Inflammatory macrophage treated with lipopolysaccharide for 4 hours (primary cell): ENCODE measurements at regions not wholly inside any gene's neighbourhood (a gene's known extent, or its start where the extent isn't known, plus 50 kb on each side); places are given as distances from the start of the nearest gene placed in this dataset.
"Not testable (repeated sequence)": the region's sequence is repeated elsewhere in the genome, so short reads cannot be mapped to it uniquely, and the experiment has no call there.

Experiments used
- DNase-seq: peaks from one replicate; pipeline ENCODE4 v3.0.0-alpha.2; 2020

DNA sequence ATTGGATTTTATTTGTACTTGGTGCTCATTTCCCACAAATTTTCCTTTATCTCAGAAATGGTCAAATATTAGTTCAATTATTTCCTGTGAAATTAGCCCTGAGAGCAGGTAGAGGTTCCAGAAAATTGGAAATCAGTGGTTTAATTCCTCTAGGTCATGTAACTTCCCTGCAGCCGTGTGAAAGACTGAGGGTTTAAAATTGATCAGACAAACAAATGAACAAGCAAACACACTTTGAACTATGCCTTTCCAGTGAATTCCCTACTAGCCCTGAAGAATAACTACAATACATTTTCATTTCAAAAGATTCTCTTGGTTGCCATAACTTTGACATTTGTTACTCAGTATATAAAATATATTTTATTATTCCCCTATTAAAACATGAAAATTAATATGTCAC, 1116.7 kb downstream of the REEP3 start:
- DNase-seq, result no peak

DNA sequence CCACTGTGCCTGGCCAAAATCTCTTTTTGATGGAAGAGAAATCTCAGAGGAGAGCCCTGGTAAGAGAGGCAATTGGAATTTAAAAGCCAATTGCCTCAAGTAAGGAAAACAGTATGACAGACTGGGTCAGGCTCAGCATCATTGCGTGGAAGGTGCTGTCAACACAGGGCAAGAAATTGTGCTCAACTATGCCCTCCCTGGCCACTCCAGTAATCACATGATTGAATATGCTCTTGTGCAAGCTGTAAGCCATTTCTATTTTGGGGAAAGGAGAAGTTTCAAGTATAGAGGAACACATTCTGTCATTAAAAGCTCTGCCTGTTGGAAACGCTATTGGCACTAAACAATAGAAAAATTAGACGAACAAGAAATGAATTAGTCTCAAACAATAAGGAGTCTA, 1127.7 kb downstream of the REEP3 start:
- peak; percentile 70 for DNase-seq

DNA sequence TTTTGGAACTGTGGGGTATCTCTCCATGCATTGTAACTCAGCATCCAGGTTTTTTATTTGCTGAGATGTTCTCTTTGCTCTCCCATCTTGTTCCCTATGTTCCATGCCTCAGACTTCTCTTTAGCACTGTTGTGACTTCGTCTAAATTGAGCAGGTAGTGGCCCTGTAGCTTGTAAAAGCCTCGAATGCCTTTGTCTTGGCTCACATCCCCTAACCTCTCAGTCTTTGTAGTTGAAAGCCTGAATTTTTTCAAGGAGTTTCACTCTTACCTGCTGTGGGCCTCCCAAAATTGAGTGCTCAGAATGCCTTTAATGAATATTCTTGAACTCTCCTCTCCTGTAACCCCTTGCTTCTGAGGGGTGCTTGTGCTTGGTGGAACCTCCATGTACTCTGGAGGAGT, 1137.3 kb downstream of the REEP3 start:
- no peak for DNase-seq

DNA sequence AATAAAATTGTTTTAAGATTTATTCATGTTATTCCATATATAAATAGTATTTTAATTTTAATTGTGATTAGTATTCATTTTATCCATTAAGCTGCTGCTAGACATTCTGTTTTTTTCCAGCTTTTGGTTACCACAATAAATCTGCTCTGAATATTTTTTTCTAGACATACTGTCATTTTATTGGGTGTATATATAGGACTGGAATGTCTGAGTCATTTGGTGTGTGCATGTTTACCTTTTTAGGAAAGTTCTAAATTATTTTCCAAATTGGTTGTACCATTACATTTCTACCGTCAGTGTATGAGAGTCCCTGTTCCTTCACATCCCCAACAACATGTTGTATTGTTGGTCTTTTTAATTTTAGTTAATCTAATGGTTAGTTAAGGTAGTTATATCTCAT, 1138.1 kb downstream of the REEP3 start:
- DNase-seq, result no peak

DNA sequence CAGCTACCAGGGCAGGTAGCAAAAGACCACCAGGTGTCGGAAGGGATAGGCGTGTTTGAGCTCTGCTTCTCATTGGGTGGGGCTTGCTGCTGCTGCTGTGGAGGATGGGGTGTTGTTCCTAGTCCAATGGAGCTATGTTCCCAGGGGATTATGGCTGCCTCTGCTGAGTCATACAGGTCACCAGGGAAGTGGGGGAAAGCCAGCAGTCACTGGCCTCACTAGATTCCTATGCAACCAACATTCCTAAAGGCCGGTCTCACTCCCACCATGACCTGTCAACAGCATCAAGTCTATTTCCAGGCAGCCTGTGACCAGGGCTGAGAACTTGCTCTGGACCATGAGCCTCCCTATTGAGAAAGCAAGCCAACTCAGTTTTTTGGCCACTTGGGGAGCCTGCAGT, 1160.8 kb downstream of the REEP3 start:
- no peak for DNase-seq

DNA sequence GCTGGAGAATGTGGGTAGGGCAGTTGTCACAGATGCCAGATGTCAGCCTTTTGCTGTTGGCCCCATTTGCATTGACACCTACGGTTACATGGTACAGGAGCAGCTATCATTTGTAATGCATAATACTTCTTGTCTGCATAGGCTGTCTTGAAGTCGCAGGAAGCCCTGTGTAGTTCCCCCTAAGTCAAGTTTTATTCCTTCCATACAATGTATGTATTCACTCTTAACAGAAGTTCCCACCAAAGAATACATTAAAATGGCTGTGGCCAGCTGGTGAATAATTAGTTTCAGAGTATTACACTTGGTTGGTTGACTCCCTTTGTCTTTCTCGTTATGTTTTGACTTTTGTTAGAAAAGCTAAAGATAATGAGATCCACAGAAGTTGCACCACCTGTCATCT, 1169.0 kb downstream of the REEP3 start:
- no peak for DNase-seq

DNA sequence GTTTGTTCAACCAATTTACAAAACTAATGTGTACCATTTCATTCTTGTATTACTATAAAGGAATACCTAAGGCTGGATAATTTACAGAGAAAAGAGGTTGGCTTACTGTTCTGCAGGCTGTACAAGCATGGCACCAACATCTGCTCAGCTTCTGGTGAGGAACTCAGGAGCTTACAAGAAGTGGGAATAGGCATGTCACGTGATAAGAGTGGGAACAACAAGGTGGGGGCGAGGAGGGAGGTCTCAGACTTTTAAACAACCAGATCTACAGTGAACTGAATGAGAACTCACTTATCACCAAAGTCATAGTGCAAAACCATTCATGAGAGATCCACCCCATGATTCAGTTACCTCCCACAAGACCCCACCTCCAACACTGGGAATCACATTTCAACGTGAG, 1178.0 kb downstream of the REEP3 start:
- no peak for DNase-seq

DNA sequence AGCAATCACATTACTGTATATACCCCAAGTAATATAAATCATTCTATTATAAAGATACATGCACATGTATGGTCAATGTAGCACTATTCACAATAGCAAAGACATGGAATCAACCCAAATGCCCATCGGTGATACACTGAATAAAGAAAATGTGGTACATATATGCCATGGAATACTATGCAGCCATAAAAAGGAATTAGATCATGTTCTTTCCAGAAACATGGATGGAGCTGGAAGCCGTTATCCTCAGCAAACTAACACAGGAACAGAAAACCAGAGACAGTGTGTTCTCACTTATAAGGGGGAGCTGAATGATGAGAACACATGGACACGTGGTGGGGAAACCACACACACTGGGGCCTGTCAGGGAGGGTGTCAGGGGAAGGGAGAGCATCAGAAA, 1180.9 kb downstream of the REEP3 start:
- DNase-seq, result not testable (repeated sequence)

DNA sequence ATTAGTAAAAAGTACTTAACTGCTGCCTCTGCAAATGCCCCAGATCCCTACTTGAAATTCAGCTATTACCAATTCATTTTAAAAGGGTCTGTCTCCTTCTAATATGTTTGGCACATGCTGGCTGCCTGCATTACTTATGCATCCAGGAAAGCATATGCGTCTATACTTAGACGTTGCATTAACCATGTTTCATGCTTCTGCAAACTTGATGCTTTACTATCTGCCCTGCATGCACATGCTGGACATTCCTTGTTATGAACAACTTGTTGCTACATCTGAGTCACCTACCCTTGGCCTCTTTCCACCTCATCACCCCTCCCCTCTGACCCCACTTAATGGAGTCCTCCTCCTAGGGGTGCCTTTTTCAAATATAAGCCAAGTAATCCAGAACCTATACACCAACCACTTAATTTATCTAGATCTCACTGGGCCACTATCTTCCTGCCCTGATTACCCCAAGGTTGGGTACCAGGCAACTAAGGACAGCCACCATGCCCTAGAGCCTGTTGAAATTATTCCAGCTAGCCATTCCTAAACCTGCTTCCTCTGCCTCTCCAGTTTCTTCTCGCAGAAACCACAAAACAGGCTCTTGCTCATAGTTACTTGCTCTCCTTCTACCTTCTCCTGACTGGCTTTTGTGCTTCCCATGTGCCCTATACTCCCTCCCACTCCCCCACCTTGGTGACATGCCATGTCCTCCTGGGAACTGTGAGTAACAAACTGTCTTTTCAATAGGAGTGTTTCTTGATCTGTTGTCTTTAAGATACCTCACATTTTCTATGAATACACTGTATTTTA, 1187.9 kb downstream of the REEP3 start:
- no peak for DNase-seq

DNA sequence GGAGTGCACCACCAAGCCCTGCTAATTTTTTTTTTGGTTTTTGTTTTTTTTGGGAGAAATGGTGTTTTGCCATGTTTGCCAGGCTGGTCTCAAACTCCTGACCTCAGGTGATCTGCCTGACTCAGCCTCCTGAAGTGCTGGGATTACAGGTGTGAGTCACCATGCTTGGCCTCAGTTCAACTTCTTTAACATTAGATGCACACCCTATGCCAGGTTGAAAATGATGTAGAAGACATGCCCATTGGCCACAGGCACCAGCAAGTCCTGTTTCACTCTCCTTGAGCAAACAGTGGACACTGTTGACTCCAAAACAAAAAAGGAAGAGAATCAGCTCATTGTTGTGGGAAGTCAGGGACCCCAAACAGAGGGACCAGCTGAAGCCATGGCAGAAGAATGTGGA, 1205.3 kb downstream of the REEP3 start:
- no peak for DNase-seq

DNA sequence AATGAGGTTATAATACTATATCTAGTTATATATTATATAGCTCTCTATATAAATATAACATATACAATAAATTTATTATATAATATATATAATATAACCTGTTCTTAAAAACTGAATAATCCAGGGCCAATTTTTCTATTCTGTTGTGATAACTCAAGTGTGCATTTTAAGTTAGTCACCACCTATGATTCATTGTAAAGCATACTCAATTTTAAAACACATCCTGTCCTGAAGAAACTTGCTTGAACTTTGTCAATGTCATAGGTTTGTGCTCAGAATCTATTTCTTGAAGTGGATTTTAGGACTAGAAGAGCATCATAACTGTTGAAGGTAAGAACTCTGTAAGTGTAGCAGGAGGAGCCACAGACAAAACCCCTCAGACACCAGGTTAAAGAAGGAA, 1209.8 kb downstream of the REEP3 start:
- DNase-seq, result no peak

DNA sequence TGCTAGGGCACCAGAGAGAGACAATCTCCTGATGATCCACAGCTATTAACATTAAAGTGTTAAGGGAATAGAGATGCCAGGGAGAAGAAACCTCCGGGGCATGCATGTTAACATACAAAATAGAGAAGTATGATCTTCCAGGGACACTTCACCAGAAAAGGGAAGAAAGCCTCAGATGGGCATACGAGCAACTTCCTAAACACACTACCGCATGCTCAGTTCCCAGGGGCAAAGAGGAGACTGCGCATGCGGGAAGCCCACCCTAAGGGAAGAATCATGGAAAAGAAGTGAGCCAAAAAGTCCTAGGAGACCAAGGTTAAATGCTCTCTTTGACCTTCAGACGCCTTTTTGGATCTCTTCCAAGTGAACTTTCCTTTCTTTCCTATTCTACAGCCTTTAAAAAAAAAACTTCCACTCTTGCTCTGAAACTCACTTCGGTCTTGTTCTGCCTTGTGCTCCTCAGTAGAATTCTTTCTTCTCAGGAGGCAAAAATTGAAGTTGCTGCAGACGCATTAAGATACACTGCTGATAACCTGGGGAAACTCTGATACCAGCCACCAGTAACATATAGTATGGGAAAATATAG, 1211.3 kb downstream of the REEP3 start:
- DNase-seq, result no peak

DNA sequence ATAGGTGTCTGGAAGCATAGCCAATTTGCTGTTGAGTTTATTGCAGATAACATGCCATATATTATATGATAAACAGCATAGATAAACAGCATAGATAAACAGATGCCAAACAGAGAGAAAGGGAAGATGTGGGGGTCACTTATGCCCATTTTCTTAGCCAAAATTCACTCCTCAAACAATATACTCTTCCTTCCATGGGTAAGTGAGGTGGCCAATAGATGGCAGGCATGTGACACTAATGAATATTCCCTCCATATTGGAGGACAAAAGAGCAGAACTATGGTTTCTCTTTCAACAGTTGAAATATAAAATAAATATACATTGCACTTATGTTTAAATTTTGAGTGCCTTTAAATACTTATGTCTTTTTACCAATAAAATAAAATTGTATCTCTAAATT, 1212.8 kb downstream of the REEP3 start:
- DNase-seq, result no peak

DNA sequence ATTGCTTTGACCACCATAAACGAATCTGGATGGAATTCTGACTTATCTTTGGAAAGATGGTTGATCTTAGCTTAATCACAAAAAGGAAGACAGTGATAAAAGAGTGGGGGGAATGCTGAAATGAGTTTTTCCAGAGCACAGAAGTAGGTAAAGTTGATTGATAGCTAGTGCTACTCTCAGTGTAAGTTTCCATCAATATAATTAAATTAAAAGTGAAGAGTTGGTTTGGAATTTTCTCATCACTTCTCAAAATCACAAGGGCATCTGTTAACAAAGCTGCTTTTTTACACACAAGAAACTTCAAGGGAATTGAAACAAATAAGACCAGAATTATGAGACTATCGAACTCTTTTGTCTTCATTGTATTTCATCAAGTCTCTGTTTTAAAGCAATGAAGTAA, 1217.3 kb downstream of the REEP3 start:
- DNase-seq, result no peak

DNA sequence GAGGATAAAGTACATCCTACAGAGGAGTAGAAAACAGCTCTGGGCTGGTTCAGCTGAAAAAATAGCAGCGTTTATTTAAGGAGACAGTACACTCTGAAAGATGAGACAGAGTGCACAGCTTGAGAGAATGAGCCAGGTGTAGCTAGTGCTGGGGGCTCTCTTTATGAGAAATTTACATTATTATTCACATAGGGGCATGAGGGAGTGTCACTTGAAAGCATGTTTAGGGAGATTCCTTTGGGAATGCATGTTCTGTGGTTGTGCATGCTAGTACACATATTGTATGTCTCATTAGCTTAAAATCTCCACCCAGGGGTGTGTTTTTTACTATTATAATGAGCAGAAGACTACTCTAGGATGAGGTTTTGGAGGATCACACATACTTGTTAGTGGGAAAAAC, 1224.4 kb downstream of the REEP3 start:
- no peak for DNase-seq

DNA sequence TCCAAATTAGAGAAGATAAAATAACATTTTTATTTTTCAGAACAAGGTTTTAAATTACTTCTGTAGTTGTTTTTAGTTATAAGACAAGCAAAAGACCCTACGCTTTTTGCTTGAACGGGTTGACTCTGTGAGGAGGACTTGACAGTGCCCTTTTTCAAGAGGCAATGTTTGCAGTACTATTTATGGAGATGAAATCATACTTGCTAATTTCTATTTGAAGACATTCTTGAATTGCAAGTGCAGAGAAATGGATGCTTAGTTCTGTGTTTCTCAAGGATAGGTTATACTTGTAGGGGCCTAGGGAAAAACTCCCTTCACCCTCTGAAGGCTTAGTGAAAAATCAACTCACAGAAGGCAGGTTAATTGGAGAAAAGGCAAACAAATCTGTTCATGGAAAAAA, 1229.5 kb downstream of the REEP3 start:
- DNase-seq, result no peak

DNA sequence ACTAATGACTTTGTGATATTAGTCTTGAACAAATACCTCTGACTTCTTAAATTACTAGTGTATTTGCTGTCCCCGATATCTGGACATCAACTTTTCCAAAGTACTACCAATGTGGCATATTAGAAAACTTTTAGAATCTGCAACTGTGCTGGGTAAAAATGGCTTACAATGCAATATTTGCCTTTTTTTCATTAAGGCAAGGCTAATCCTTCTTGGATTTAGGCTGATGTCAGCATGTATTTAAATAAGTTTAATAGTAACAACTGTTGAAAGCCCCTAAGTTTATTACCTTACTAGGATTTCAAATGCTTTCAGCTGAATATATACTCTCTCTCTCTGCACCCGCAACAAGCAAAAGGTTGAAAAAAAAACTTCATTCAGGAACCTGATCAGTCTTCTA, 1232.3 kb downstream of the REEP3 start:
- DNase-seq, result no peak

DNA sequence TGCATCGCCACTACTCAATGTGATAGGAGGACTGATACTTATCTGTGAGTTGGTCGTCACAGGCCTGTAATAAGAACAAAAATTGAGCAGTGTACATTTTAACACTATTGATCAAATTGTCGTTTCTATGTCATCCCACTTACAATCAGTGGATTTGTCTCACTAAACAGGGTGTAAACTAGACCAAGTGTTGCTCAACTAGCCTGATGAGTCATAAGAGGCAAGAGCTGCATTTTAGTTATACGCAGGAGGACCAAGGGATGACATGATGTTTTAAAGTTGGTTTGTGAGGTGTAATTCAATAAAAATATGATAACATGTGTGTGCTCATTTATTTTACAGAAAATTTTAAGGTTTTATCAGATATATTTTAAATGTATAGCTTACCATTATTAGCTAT, 1239.2 kb downstream of the REEP3 start:
- peak; percentile 1 for DNase-seq

DNA sequence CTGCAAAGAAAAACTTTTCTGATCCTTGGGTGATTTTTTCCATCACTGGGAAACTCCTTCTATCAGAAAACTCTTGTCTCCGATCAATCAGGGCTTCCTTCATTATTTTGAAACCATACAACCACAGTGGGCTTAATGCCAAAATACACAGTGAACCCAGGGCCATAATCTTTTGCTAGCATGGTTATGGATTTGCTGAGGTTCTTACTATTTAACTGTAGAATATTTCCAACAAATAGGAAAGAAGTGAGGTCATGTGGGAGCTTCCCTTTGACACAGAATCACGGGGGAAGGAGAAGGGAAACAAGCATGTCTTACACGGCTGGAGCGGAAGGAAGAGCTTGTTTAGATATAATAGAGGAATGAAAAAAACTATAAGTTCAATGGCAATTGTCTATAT, 1241.7 kb downstream of the REEP3 start:
- no peak for DNase-seq

DNA sequence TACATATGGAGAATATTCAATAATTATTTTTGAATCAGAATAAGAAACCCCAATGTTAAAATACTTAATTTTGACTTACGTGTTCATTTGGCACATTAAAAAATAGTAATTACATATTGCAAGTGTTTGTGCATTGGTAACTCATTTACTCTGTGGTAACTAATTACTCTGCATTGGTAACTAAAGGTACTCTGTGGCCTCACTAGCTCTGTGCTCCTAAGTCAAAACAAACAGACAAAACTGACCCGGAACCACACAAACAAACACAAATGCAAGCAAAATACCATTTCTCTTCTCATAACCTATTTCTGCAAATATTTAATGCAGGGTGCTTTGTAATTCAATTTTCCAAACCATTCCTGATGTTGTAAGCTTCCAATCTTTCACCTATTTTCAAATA, 1244.3 kb downstream of the REEP3 start:
- no peak for DNase-seq

DNA sequence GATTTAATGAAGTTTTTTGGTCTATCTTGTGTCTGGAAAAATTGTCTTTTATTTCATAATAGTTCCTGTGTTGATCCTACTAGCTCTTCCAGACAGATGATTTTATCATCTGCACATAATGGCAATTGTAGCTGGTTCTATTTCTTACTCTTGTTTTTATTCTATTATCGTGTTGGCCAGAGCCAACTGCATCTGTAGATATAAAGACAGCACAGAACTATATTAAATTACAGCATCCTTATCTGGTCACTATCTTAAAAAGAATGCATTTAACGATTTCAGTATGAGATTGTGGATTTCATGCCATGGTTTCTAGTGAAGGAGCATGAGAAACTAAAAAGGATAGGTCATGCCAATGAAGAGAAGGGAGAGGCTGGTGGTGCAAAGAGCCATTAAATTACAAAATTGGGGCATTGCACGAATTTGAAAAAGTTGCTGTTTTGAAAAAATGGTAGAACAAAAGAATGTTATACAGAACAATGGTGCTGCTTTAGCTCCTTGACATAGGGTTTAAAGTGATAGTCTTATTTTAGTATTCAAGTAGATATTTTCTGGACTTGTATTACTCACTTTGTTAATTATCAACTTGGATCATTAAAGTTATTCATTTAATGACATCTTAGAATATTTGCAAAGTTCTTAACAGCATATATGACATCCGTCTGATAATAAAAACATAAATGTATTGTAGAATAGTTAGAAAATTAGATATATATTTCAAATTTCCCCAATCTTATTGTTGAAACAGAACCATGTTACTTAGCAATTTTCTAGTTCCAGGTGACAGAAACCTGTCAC, 1250.3 kb downstream of the REEP3 start:
- no peak for DNase-seq

DNA sequence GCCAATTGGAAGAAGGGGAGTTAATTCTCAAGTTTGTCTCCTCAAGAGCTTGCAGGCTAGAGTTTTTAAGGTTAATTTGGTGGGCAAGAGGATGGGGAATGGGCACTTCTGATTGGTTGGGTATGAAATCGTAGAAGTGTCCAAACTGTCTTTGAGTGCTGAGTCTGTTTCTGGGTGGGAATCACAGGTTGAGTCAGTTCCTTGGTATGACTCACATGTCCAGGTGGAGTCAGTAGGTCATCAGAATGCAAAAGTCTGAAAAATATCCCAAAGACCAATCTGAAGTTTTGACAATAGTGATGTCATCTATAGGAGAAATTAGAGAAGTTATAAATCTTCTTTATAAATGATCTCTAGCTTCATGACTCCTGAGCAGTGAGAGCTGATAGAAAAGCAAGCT, 1252.2 kb downstream of the REEP3 start:
- DNase-seq, result no peak

DNA sequence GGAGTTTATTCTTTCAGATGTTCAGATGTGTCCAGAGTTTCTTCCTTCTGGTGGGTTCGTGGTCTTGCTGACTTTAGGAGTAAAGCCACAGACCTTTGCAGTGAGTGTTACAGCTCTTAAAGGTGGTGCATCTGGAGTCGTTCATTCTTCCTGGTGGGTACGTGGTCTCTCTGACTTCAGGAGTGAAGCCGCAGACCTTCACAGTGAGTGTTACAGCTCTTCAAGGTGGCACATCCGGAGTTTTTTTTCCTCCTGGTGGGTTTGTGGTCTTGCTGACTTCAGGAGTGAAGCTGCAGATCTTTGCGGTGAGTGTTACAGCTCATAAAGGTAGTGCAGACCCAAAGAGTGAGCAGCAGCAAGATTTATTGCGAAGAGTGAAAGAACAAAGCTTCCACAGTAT, 1263.2 kb downstream of the REEP3 start:
- not testable (repeated sequence) for DNase-seq

DNA sequence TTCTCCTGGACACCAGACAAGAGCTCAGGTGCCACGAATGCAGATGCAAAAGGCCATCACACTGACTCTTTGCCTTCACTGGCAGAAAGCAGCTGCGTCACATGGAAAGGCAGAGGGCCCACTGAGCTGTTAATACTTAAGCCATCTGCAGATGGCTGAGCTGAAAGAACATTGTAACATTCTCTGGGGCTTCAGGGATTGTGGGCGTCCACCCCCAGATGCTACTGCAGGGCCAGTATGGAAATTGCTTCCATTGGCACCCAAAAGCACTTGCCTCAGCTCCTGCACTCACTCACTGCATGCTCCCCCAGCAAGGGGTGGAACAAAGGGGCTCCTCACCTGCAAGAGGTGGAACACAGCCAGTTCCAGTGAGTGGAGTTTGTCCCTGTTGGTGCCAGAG, 1264.6 kb downstream of the REEP3 start:
- no peak for DNase-seq
